Spinal cord (tissue), 9 donors: ENCODE measurements at regions not wholly inside any gene's neighbourhood (a gene's known extent, or its start where the extent isn't known, plus 50 kb on each side); places are given as distances from the start of the nearest gene placed in this dataset.

ENCODE experiments used
- DNase-seq, 6 donors: peaks; one replicate each; pipeline versions ENCODE4 v3.0.0 to v3.0.0-alpha.2; 2013 to 2015; ENCODE audit warnings: low spot score in 6 of 6, low read depth in 4 of 6
- H3K27ac ChIP-seq: one replicate; pipeline ENCODE4 v1.5.1; 2013; ENCODE audit warnings: low read depth, low read length, control low read depth
- H3K27me3 ChIP-seq: one replicate; pipeline ENCODE4 v1.6.1; 2013; ENCODE audit warnings: low read length; ENCODE audit not compliant: control insufficient read depth, insufficient read depth
- H3K36me3 ChIP-seq: one replicate; pipeline ENCODE4 v1.6.1; 2013; ENCODE audit warnings: low read length; ENCODE audit not compliant: control insufficient read depth, insufficient read depth
- H3K4me1 ChIP-seq: one replicate; pipeline ENCODE4 v1.6.1; 2013; ENCODE audit warnings: low read length; ENCODE audit not compliant: control insufficient read depth, insufficient read depth
- H3K4me3 ChIP-seq: one replicate; pipeline ENCODE4 v1.5.1; 2013; ENCODE audit warnings: low read depth, low read length, control low read depth
- H3K9me3 ChIP-seq: one replicate; pipeline ENCODE4 v1.6.1; 2013; ENCODE audit warnings: low read length; ENCODE audit not compliant: control insufficient read depth, insufficient read depth
- WGBS: methylation state at CpG from one replicate; pipeline ENCODE4 v1.1.5; 2013; ENCODE audit warnings: missing lambda C conversion rate; ENCODE audit not compliant: insufficient coverage; 5-methylcytosine and 5-hydroxymethylcytosine counted together
- donor health status: healthy.

- no peak overlapping the region for H3K4me3 ChIP-seq
These were observed 60.2 kb downstream of the PDE6H start for GRCh38 chr12:15033029-15033428.

GRCh38 chr12:15033641-15034040 lies 60.8 kb downstream of the PDE6H start:
- Histone ChIP-seq H3K27ac (no peak overlapping the region), H3K4me3 (no peak overlapping the region), H3K36me3 (no peaks in the 10 kb centered on the region), H3K9me3 (peaks cover 3% of the 10 kb centered on the region), H3K4me1 (no peaks in the 10 kb centered on the region), H3K27me3 (no peaks in the 10 kb centered on the region)
- 44% methylated on average over 3 of the region's 3 CpGs for WGBS
- peak in 1 of 6 donors; percentile 13 for DNase-seq

More at GRCh38 chr12:15033029-15033428, 60.2 kb downstream of the PDE6H start:
- no peaks in the 10 kb centered on the region for H3K36me3 ChIP-seq
- H3K27me3 ChIP-seq, result no peaks in the 10 kb centered on the region
- H3K9me3 ChIP-seq, result peaks cover 3% of the 10 kb centered on the region
- no CpG with 5 or more reads among the region's 1 CpG for WGBS
- no peak for DNase-seq
- H3K4me1 ChIP-seq, result no peaks in the 10 kb centered on the region
- H3K27ac ChIP-seq, result no peak overlapping the region

- Histone ChIP-seq H3K27ac (no peak overlapping the region), H3K9me3 (peaks cover 3% of the 10 kb centered on the region), H3K4me3 (no peak overlapping the region), H3K4me1 (no peaks in the 10 kb centered on the region), H3K36me3 (no peaks in the 10 kb centered on the region), H3K27me3 (no peaks in the 10 kb centered on the region)
- no peak for DNase-seq
- WGBS, result no CpG with 5 or more reads among the region's 3 CpGs
These were observed 62.3 kb downstream of the PDE6H start for GRCh38 chr12:15035185-15035584.

- DNase-seq, result no peak
- Histone ChIP-seq H3K4me3 (no peak overlapping the region), H3K9me3 (no peaks in the 10 kb centered on the region), H3K27ac (no peak overlapping the region), H3K27me3 (no peaks in the 10 kb centered on the region), H3K4me1 (no peaks in the 10 kb centered on the region), H3K36me3 (no peaks in the 10 kb centered on the region)
- WGBS, result 77% methylated on average over 10 of the region's 12 CpGs
These were observed 64.3 kb downstream of the PDE6H start for GRCh38 chr12:15037091-15037687.

- Histone ChIP-seq H3K27me3 (no peaks in the 10 kb centered on the region), H3K36me3 (no peaks in the 10 kb centered on the region), H3K27ac (no peak overlapping the region), H3K4me1 (no peaks in the 10 kb centered on the region), H3K9me3 (no peaks in the 10 kb centered on the region), H3K4me3 (no peak overlapping the region)
- WGBS, result 69% methylated on average over 4 of the region's 4 CpGs
- no peak for DNase-seq
These were observed 65.3 kb downstream of the PDE6H start for GRCh38 chr12:15038137-15038536.

- DNase-seq, result no peak
- Histone ChIP-seq H3K4me1 (no peaks in the 10 kb centered on the region), H3K27ac (no peak overlapping the region), H3K27me3 (no peaks in the 10 kb centered on the region), H3K9me3 (no peaks in the 10 kb centered on the region), H3K36me3 (no peaks in the 10 kb centered on the region), H3K4me3 (no peak overlapping the region)
- WGBS, result no CpG with 5 or more reads among the region's 1 CpG
These were observed 71.6 kb downstream of the PDE6H start for GRCh38 chr12:15044471-15044870.

GRCh38 chr12:15045451-15045850 lies 72.6 kb downstream of the PDE6H start:
- no CpG with 5 or more reads among the region's 1 CpG for WGBS
- no peaks in the 10 kb centered on the region for H3K9me3 ChIP-seq
- H3K4me1 ChIP-seq, result no peaks in the 10 kb centered on the region
- H3K27me3 ChIP-seq, result no peaks in the 10 kb centered on the region
- H3K27ac ChIP-seq, result no peak overlapping the region
- no peak overlapping the region for H3K4me3 ChIP-seq
- no peaks in the 10 kb centered on the region for H3K36me3 ChIP-seq
- DNase-seq, result no peak

- Histone ChIP-seq H3K27ac (no peak overlapping the region), H3K4me3 (no peak overlapping the region), H3K36me3 (no peaks in the 10 kb centered on the region), H3K4me1 (no peaks in the 10 kb centered on the region), H3K27me3 (no peaks in the 10 kb centered on the region), H3K9me3 (no peaks in the 10 kb centered on the region)
- WGBS, result 50% methylated on average over 1 of the region's 2 CpGs
- no peak for DNase-seq
These were observed 74.8 kb downstream of the PDE6H start for GRCh38 chr12:15047611-15048010.

GRCh38 chr12:15049461-15050153 lies 76.8 kb downstream of the PDE6H start:
- Histone ChIP-seq H3K36me3 (no peaks in the 10 kb centered on the region), H3K27me3 (no peaks in the 10 kb centered on the region), H3K27ac (no peak overlapping the region), H3K4me1 (no peaks in the 10 kb centered on the region), H3K9me3 (no peaks in the 10 kb centered on the region), H3K4me3 (no peak overlapping the region)
- 88% methylated on average over 3 of the region's 8 CpGs for WGBS
- no peak for DNase-seq

GRCh38 chr12:15050659-15051058 lies 77.8 kb downstream of the PDE6H start:
- Histone ChIP-seq H3K4me1 (no peaks in the 10 kb centered on the region), H3K27me3 (no peaks in the 10 kb centered on the region), H3K36me3 (no peaks in the 10 kb centered on the region), H3K4me3 (no peak overlapping the region), H3K9me3 (no peaks in the 10 kb centered on the region), H3K27ac (no peak overlapping the region)
- WGBS, result 50% methylated on average over 2 of the region's 2 CpGs
- DNase-seq, result peak in 2 of 6 donors; percentile 14 to 17
